SU-DHL-6 (cell line): ENCODE measurements at regions not wholly inside any gene's neighbourhood (a gene's known extent, or its start where the extent isn't known, plus 50 kb on each side); places are given as distances from the start of the nearest gene placed in this dataset.

Source experiments
- H2AFZ ChIP-seq: fragments of 200-600 bp; sonication (generic); 2 replicates; pipeline ENCODE4 v1.6.1; 2014; ENCODE audit warnings: low read depth, mild to moderate bottlenecking, moderate library complexity, mixed read lengths, antibody characterized with exemption, low read length; ENCODE audit not compliant: severe bottlenecking
- H3F3A ChIP-seq: fragments of 200-600 bp; shearing (Covaris generic); 2 replicates; pipeline ENCODE4 v1.6.0; 2016; ENCODE audit warnings: antibody characterized with exemption, mild to moderate bottlenecking; ENCODE audit not compliant: insufficient read depth
- H3K27ac ChIP-seq: fragments of 200-600 bp; sonication (generic); 2 replicates; pipeline ENCODE4 v1.5.1; 2016; ENCODE audit warnings: low read depth, mild to moderate bottlenecking, low read length, moderate library complexity, mixed read lengths
- H3K27me3 ChIP-seq: fragments of 200-600 bp; sonication (generic), shearing (Covaris generic); 2 replicates; pipeline ENCODE4 v1.6.0; 2014; ENCODE audit warnings: mild to moderate bottlenecking, low read length
- H3K36me3 ChIP-seq: fragments of 200-600 bp; sonication (generic); 2 replicates; pipeline ENCODE4 v1.6.1; 2014; ENCODE audit warnings: mild to moderate bottlenecking, low read length, mixed read lengths
- H3K4me2 ChIP-seq: fragments of 300-600, 200-600 bp; shearing (Covaris generic), sonication (generic); 2 replicates; pipeline ENCODE4 v1.6.0; 2014; ENCODE audit warnings: low read length, low read depth, mild to moderate bottlenecking; ENCODE audit not compliant: poor library complexity, severe bottlenecking
- H3K4me3 ChIP-seq: fragments of 200-600 bp; sonication (generic); 2 replicates; pipeline ENCODE4 v1.5.1; 2014; ENCODE audit warnings: antibody characterized with exemption, low read length, mild to moderate bottlenecking, mixed read lengths; ENCODE audit not compliant: insufficient read depth, poor library complexity, severe bottlenecking
- H3K79me2 ChIP-seq: fragments of 200-600 bp; sonication (generic); 2 replicates; pipeline ENCODE4 v1.6.1; 2014; ENCODE audit warnings: mild to moderate bottlenecking, low read length, moderate library complexity; ENCODE audit not compliant: insufficient read depth
- H3K9ac ChIP-seq: fragments of 200-600 bp; sonication (generic); 2 replicates; pipeline ENCODE4 v1.7.0; 2014; ENCODE audit warnings: mild to moderate bottlenecking, low read length
- H3K9me2 ChIP-seq: fragments of 200-600 bp; sonication (generic); replicated peaks from 2 replicates; pipeline ENCODE4 v1.6.1; 2014; ENCODE audit warnings: low read length; ENCODE audit not compliant: insufficient read depth
- H3K9me3 ChIP-seq: fragments of 200-600 bp; sonication (generic); 2 replicates; pipeline ENCODE4 v1.6.1; 2014; ENCODE audit warnings: low read length, mixed read lengths; ENCODE audit not compliant: insufficient read depth
- H4K20me1 ChIP-seq: fragments of 200-600 bp; sonication (generic); 2 replicates; pipeline ENCODE4 v1.6.1; 2014; ENCODE audit warnings: low read depth, mild to moderate bottlenecking, antibody characterized with exemption, low read length, moderate library complexity, mixed read lengths
- CTCF ChIP-seq: fragments of 200-600 bp; sonication (generic); IDR thresholded peaks from one replicate; pipeline ENCODE4 v1.5.1; 2017; ENCODE audit warnings: antibody characterized with exemption, mild to moderate bottlenecking, low read length, moderate library complexity; ENCODE audit not compliant: insufficient read depth, poor library complexity, severe bottlenecking
- EZH2phosphoT487 ChIP-seq: fragments of 200-600 bp; sonication (generic), shearing (Covaris generic); conservative IDR thresholded peaks from 2 replicates; pipeline ENCODE4 v1.6.1; 2018; ENCODE audit warnings: mild to moderate bottlenecking, antibody characterized with exemption, low read length, moderate library complexity, mixed read lengths

GRCh38 chr6:25066593-25066992 lies 130.8 kb upstream of the RIPOR2 start:
- H3F3A ChIP-seq: no peaks in the 10 kb centered on the region
- no peaks in the 10 kb centered on the region for H3K9me2 ChIP-seq
- H3K9ac ChIP-seq: no peak overlapping the region
- H2AFZ ChIP-seq: no peak overlapping the region
- TF ChIP-seq CTCF (no peak), EZH2phosphoT487 (no peak)
- H3K4me3 ChIP-seq: no peak overlapping the region
- no peak overlapping the region for H3K27ac ChIP-seq
- H3K36me3 ChIP-seq: no peaks in the 10 kb centered on the region
- H3K79me2 ChIP-seq: no peaks in the 10 kb centered on the region
- no peak overlapping the region for H3K4me2 ChIP-seq
- no peaks in the 10 kb centered on the region for H4K20me1 ChIP-seq
- H3K27me3 ChIP-seq: no peaks in the 10 kb centered on the region
- no peaks in the 10 kb centered on the region for H3K9me3 ChIP-seq

GRCh38 chr6:25068866-25069265 lies 133.1 kb upstream of the RIPOR2 start:
- Histone ChIP-seq H3K9ac (no peak overlapping the region), H3F3A (no peaks in the 10 kb centered on the region), H3K9me3 (no peaks in the 10 kb centered on the region), H3K4me3 (no peak overlapping the region), H4K20me1 (no peaks in the 10 kb centered on the region), H3K9me2 (no peaks in the 10 kb centered on the region), H3K36me3 (no peaks in the 10 kb centered on the region), H3K4me2 (no peak overlapping the region), H3K27me3 (no peaks in the 10 kb centered on the region), H2AFZ (no peak overlapping the region), H3K79me2 (no peaks in the 10 kb centered on the region), H3K27ac (no peak overlapping the region)
- TF ChIP-seq EZH2phosphoT487: no peak
- no peak for TF ChIP-seq CTCF

- peak overlapping the region; percentile 54 for H3K4me2 ChIP-seq
Observed at GRCh38 chr6:25070547-25071366, 135.0 kb upstream of the RIPOR2 start.

More at GRCh38 chr6:25070547-25071366, 135.0 kb upstream of the RIPOR2 start:
- H3K27ac ChIP-seq: peak overlapping the region; percentile 35; the same call in 1 of the 2 replicates
- H2AFZ ChIP-seq: peak overlapping the region; percentile 84
- no peaks in the 10 kb centered on the region for H3K9me3 ChIP-seq
- H3K4me3 ChIP-seq: no peak overlapping the region
- no peaks in the 10 kb centered on the region for H4K20me1 ChIP-seq
- H3K36me3 ChIP-seq: no peaks in the 10 kb centered on the region
- no peaks in the 10 kb centered on the region for H3F3A ChIP-seq
- peak overlapping the region; percentile 27; the same call in 1 of the 2 replicates for H3K9ac ChIP-seq
- no peaks in the 10 kb centered on the region for H3K79me2 ChIP-seq
- H3K9me2 ChIP-seq: no peaks in the 10 kb centered on the region
- no peaks in the 10 kb centered on the region for H3K27me3 ChIP-seq
- no peak for TF ChIP-seq EZH2phosphoT487
- TF ChIP-seq CTCF: peak; percentile 98
